IPS-18a (cell line): ENCODE measurements at regions not wholly inside any gene's neighbourhood (a gene's known extent, or its start where the extent isn't known, plus 50 kb on each side); places are given as distances from the start of the nearest gene placed in this dataset.
"Not testable (repeated sequence)": the region's sequence is repeated elsewhere in the genome, so short reads cannot be mapped to it uniquely, and the experiment has no call there.

ENCODE experiments used
- H3K27ac ChIP-seq: one replicate; pipeline ENCODE4 v1.5.1; 2013; ENCODE audit warnings: low read length
- H3K27me3 ChIP-seq: one replicate; pipeline ENCODE4 v1.6.1; 2013; ENCODE audit warnings: mild to moderate bottlenecking, low read length; ENCODE audit not compliant: control insufficient read depth, insufficient read depth
- H3K36me3 ChIP-seq: one replicate; pipeline ENCODE4 v1.6.1; 2013; ENCODE audit warnings: low read depth, low read length; ENCODE audit not compliant: control insufficient read depth
- H3K4me1 ChIP-seq: one replicate; pipeline ENCODE4 v1.6.1; 2013; ENCODE audit warnings: low read depth, low read length; ENCODE audit not compliant: control insufficient read depth
- H3K4me3 ChIP-seq: one replicate; pipeline ENCODE4 v1.5.1; 2013; ENCODE audit warnings: low read length
- H3K9ac ChIP-seq: one replicate; pipeline ENCODE4 v1.6.1; 2013; ENCODE audit warnings: mild to moderate bottlenecking, low read length, moderate library complexity
- H3K9me3 ChIP-seq: one replicate; pipeline ENCODE4 v1.6.1; 2013; ENCODE audit warnings: low read depth, low read length; ENCODE audit not compliant: control insufficient read depth

GRCh38 chr19:13644645-13645044 is 119.7 kb upstream of the MRI1 start:
- H3K27me3 ChIP-seq, result no peaks in the 10 kb centered on the region
- no peaks in the 10 kb centered on the region for H3K4me1 ChIP-seq
- no peak overlapping the region for H3K4me3 ChIP-seq
- H3K9ac ChIP-seq, result no peak overlapping the region
- no peak overlapping the region for H3K27ac ChIP-seq
- H3K9me3 ChIP-seq, result no peaks in the 10 kb centered on the region
- H3K36me3 ChIP-seq, result no peaks in the 10 kb centered on the region

GRCh38 chr19:13640611-13641010 is 123.7 kb upstream of the MRI1 start:
- Histone ChIP-seq H3K27ac (no peak overlapping the region), H3K27me3 (no peaks in the 10 kb centered on the region), H3K4me3 (no peak overlapping the region), H3K36me3 (no peaks in the 10 kb centered on the region), H3K4me1 (no peaks in the 10 kb centered on the region), H3K9ac (no peak overlapping the region), H3K9me3 (no peaks in the 10 kb centered on the region)

- Histone ChIP-seq H3K4me1 (no peaks in the 10 kb centered on the region), H3K9ac (no peak overlapping the region), H3K36me3 (no peaks in the 10 kb centered on the region), H3K27ac (no peak overlapping the region), H3K27me3 (no peaks in the 10 kb centered on the region), H3K9me3 (no peaks in the 10 kb centered on the region), H3K4me3 (no peak overlapping the region)
Observed at GRCh38 chr19:13639342-13639929, 124.9 kb upstream of the MRI1 start.

GRCh38 chr19:13637664-13638063 is 126.7 kb upstream of the MRI1 start:
- Histone ChIP-seq H3K9ac (no peak overlapping the region), H3K4me1 (peaks cover 6% of the 10 kb centered on the region), H3K27ac (no peak overlapping the region), H3K9me3 (no peaks in the 10 kb centered on the region), H3K36me3 (no peaks in the 10 kb centered on the region), H3K4me3 (no peak overlapping the region), H3K27me3 (no peaks in the 10 kb centered on the region)

GRCh38 chr19:13634658-13635057 is 128.4 kb upstream of the CACNA1A start:
- no peak overlapping the region for H3K9ac ChIP-seq
- H3K4me3 ChIP-seq, result no peak overlapping the region
- peaks cover 8% of the 10 kb centered on the region for H3K4me1 ChIP-seq
- H3K27ac ChIP-seq, result no peak overlapping the region
- no peaks in the 10 kb centered on the region for H3K9me3 ChIP-seq
- no peaks in the 10 kb centered on the region for H3K36me3 ChIP-seq
- no peaks in the 10 kb centered on the region for H3K27me3 ChIP-seq

- no peak overlapping the region for H3K27ac ChIP-seq
- H3K9ac ChIP-seq, result no peak overlapping the region
- no peak overlapping the region for H3K4me3 ChIP-seq
- no peaks in the 10 kb centered on the region for H3K36me3 ChIP-seq
- no peaks in the 10 kb centered on the region for H3K9me3 ChIP-seq
- H3K27me3 ChIP-seq, result no peaks in the 10 kb centered on the region
- peaks cover 8% of the 10 kb centered on the region for H3K4me1 ChIP-seq
Observed at GRCh38 chr19:13633522-13633922, 127.2 kb upstream of the CACNA1A start.

GRCh38 chr19:13633109-13633508 is 126.8 kb upstream of the CACNA1A start:
- no peak overlapping the region for H3K4me3 ChIP-seq
- H3K4me1 ChIP-seq, result peaks cover 8% of the 10 kb centered on the region
- H3K9ac ChIP-seq, result no peak overlapping the region
- H3K36me3 ChIP-seq, result no peaks in the 10 kb centered on the region
- no peak overlapping the region for H3K27ac ChIP-seq
- no peaks in the 10 kb centered on the region for H3K27me3 ChIP-seq
- H3K9me3 ChIP-seq, result no peaks in the 10 kb centered on the region

GRCh38 chr19:13632164-13632563 is 125.9 kb upstream of the CACNA1A start:
- not testable (repeated sequence) for H3K4me3 ChIP-seq, H3K9ac ChIP-seq, H3K36me3 ChIP-seq, H3K27me3 ChIP-seq, H3K9me3 ChIP-seq, H3K4me1 ChIP-seq, H3K27ac ChIP-seq

- H3K9me3 ChIP-seq, result no peaks in the 10 kb centered on the region
- peaks cover 13% of the 10 kb centered on the region for H3K4me1 ChIP-seq
- H3K4me3 ChIP-seq, result no peak overlapping the region
- H3K36me3 ChIP-seq, result no peaks in the 10 kb centered on the region
- no peak overlapping the region for H3K27ac ChIP-seq
- H3K9ac ChIP-seq, result no peak overlapping the region
- no peaks in the 10 kb centered on the region for H3K27me3 ChIP-seq
Observed at GRCh38 chr19:13629687-13630357, 123.5 kb upstream of the CACNA1A start.

DNA sequence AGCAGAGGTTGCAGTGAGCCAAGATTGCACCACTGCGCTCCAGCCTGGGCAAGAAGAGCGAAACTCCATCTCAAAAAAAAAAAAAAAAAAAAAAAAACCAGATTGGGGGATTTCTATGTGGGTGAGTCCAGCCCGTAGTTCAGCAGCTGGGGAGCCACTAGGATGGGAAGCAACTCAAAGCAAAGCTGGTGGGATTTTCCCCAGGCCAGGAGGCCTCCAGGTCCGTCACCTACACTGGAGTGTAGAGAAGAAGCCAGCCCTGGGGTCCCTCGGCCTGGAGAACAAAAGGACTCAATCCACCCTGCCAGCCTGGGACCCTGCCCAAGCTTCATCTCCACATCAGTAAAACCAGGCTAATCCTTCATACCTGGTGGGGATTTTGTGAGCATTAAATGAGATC is 121.3 kb upstream of the CACNA1A start:
- H3K36me3 ChIP-seq, result no peaks in the 10 kb centered on the region
- H3K4me3 ChIP-seq, result no peak overlapping the region
- H3K27me3 ChIP-seq, result peaks cover 22% of the 10 kb centered on the region
- H3K9ac ChIP-seq, result no peak overlapping the region
- H3K9me3 ChIP-seq, result no peaks in the 10 kb centered on the region
- no peak overlapping the region for H3K27ac ChIP-seq
- H3K4me1 ChIP-seq, result peaks cover 28% of the 10 kb centered on the region

DNA sequence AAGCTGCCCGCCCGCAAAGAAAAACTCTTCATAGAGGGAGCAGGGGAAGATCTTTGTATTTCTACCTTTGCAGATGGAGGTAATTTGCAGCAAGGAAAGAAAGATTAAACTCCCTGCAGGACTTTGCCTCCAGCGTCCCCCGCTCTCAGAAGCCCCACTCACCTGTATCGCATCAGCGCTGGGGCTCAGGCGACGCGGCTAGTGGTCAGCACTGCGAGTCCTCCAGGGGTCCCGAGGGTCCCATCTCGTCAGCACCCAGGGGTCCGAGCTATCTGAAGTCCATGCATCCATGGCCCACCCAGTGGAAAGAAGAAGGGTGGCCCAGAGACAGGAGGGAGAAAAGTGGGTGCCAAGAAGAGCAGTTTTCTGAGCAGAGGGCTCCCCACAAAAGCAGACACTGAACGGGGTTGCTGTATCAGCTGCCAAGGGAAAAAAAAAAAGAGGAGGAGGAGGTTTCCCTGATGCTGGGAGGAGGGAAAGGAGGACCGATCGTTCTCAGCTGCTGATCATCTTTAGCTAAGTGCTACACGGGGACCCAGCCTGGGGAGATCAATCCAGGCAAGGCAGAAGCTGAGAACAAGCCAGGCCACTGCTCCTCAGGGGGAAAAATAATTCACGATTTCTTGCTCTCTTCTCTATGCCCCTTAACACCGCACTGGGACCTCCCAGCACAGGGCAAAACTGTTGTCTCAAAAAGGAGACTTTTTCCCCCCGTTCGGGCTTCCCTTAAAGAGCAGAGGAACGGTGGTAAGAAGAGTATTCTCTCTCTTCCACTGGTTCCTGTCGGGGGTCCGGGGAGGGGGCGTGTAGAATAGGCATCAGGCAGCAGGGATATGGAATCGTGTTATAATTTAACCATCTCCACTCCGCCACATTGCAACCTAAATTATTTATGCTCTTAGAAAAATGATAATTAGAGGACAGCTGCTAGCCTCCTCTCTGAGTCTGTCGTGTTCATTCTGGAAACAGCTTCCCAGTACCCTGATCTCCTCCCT is 117.7 kb upstream of the CACNA1A start:
- Histone ChIP-seq H3K27me3 (peaks cover 22% of the 10 kb centered on the region), H3K36me3 (no peaks in the 10 kb centered on the region), H3K27ac (no peak overlapping the region), H3K9ac (no peak overlapping the region), H3K4me3 (peak overlapping the region; percentile 27), H3K9me3 (no peaks in the 10 kb centered on the region), H3K4me1 (peaks cover 32% of the 10 kb centered on the region)
